LNCAP (cell line): ENCODE measurements at regions not wholly inside any gene's neighbourhood (a gene's known extent, or its start where the extent isn't known, plus 50 kb on each side); places are given as distances from the start of the nearest gene placed in this dataset.

Experiments used
- TF ChIP-seq, protein P1 (sequence below): fragments of 450-650 bp; IDR thresholded peaks from 2 replicates; pipeline ENCODE4 v1.5.1; 2017; ENCODE audit warnings: mild to moderate bottlenecking

DNA sequence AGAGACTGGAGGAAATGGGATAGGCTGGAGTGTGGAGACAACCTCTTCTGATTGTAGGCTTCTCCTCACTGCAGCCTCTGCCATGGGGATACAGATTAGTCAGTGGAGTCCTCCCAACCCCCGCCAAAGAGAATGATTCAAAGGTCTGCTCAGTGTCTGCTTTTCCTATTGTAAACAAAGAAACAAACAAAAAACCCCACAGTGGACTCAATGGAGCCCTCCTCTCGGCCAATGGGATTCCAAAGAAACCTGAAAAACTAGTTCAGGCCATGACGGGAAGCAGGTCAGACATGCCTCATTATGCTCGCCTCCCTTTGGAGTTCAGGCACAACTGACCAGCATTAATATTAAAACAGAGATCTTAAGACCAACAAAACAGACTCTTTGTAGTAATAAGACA lies 85.8 kb downstream of the SEC61B start:
- TF ChIP-seq, protein P1, sequence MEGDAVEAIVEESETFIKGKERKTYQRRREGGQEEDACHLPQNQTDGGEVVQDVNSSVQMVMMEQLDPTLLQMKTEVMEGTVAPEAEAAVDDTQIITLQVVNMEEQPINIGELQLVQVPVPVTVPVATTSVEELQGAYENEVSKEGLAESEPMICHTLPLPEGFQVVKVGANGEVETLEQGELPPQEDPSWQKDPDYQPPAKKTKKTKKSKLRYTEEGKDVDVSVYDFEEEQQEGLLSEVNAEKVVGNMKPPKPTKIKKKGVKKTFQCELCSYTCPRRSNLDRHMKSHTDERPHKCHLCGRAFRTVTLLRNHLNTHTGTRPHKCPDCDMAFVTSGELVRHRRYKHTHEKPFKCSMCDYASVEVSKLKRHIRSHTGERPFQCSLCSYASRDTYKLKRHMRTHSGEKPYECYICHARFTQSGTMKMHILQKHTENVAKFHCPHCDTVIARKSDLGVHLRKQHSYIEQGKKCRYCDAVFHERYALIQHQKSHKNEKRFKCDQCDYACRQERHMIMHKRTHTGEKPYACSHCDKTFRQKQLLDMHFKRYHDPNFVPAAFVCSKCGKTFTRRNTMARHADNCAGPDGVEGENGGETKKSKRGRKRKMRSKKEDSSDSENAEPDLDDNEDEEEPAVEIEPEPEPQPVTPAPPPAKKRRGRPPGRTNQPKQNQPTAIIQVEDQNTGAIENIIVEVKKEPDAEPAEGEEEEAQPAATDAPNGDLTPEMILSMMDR: no peak

DNA sequence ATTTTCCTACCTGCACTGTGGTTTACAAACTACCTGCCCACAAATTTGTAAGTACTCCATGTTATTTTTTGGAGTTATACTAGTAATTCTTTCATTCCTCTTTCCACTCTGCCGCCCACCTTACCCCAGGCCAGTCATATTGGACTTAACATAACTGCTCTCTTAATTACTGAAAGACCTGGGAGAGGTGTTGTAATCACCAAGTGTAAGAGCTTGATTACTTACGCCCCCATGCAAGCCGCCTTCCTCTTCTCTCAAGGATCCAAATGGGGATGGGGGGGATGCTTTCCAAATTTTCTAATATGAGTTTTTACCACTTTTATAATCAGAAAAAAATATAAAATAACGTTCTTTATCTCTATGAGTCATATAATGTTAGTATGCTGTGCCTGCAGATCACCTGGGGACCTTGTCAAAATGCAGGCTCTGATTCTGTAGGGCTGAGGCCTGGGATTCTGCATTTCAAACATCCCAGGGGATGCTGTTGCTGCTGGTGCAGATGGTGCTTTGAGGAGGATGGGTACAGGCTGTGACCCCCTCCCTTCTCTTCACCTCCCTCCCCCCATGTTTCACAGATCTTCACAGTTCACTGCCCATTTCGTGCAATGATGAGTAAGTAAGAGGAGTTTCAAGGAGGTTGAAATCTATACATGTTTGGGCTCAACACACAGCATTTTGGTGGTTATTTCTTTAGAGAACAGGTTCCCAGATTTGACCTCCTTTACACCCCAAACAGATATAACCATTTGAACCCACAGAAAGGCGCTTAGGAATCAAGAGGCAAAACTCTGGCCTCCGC lies 87.3 kb downstream of the SEC61B start:
- TF ChIP-seq, protein P1: no peak

DNA sequence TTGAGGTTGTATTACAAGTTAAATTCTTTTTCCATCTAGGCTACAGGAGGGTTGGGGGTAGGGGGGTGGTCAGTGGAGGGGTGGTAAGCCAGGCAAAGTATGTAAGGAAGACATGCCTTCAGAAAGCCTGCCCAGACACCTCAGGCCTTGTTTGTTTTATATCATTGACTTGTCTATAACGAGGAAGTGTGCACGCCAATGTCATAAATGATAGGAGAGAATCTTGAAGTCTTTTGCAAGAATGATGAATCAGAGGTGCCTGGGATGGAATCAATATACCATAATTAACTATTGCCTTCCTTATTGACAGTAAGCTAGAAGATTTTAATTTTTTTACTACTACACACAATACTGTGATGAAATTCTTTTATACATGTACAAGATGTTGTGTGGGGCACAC lies 90.7 kb downstream of the SEC61B start:
- TF ChIP-seq, protein P1: no peak

DNA sequence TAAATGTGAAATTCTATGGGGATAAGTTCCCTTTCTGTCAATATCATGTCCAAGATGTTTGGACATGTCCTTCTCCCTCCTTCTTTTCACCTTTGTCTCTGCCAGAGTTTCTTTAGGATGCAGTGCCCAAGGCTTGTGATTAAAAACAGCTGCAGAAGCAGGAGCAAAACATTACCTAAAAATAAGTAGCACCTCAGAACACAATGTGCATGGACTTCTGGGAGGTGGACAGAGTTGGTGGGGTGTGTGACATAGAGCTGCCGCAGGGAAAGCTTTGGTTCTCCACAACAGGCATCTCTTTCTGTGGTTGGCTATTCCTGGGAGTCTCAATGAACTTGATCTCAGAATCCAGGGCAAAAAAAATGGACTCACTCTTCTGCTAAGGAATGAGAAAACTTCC lies 97.0 kb downstream of the SEC61B start:
- TF ChIP-seq, protein P1: no peak

DNA sequence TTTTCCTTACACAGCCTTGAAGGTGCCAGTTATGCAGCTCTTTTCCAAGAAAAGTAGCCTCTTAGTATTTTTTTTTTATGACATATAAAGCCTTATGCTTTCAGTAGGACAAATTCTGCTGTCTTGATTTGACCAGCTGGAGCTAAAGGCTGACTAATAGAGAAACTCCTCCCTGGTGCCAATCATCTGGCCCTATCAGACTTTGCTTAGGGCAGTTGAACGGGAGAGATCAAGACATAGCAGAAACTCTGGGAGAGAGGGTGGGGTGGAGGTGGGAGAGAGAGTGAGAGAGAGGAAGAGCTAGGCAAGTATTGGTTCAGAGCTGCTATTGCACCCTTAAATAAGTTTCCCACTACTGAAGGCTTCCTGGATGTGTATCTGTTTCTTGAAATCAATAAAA lies 100.2 kb downstream of the SEC61B start:
- TF ChIP-seq, protein P1: no peak

DNA sequence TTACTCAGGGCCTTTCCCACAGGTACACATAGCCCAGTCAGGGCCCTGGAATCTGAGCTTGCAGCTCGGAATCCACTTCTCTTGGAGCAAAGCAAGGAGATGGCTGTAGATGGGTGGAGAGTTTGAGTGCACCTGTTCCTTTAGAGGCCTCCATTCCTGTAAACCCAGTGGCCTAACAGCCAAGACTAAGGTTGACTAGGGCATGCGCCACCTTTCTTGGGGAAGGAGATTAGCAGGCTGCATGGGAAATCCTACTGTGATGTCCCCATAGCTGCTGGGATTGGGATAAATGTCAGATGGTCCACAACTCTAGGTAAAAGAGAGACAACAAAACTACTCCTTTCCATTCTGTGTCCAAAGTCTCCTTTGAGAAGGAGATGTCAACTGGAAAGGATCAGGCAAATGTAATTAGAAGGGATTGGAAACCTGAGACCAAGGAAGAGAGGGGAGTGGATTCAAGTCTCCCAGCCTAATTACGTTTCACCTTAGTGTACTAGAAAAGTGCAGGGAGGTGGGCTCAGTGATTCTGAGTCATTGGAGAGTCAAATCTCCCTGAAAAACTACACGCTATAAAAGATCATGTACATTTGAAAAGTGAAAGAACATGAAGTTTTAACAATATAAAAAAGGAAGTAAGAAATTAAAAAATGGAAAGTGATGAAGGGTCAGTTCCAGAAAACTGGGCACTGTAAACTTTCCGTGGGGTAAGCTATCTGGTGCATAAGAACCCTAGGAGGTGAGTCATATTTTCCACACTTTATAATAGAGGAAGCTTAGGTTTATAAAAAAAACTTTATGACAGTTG lies 104.2 kb downstream of the SEC61B start:
- TF ChIP-seq, protein P1: no peak

DNA sequence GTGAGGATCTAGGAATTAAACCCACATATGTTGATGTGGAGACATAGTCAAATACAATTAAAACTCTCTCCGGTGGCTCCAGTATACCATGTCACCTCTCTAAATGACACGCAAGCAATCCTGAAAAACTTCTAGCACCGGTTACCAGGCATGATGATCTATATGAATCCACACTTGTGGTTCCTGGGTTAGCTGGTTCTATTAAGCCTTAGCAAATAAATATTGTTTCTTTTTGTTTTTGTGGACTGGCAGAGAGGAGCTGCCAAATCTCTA lies 104.8 kb downstream of the SEC61B start:
- TF ChIP-seq, protein P1: no peak
